MCF 10A (cell line): ENCODE measurements at regions not wholly inside any gene's neighbourhood (a gene's known extent, or its start where the extent isn't known, plus 50 kb on each side); places are given as distances from the start of the nearest gene placed in this dataset.

Experiments
- BruUV-seq: library from RNA; stranded (reverse); fragments of 400-500 nt; replicated peaks from 2 replicates; lab custom pipeline; 2021; lab: Mats Ljungman, UMichigan
- CTCF ChIA-PET: fragments of 300-600 bp; sonication (Branson Sonifier 250); formaldehyde crosslinking; extraction: SDS; loops from one replicate; lab custom pipeline; 2021; ENCODE audit warnings: antibody characterized with exemption, inconsistent platforms; lab: Yijun Ruan, JAX
- POLR2A ChIA-PET: fragments of 300-600, 350-650 bp; sonication (Branson Sonifier 250); formaldehyde crosslinking; extraction: SDS; loops from one replicate; lab custom pipeline; 2020; ENCODE audit warnings: antibody characterized with exemption, inconsistent platforms; lab: Yijun Ruan, JAX
- DNase-seq: peaks from one replicate; pipeline ENCODE4 v3.0.0-alpha.2; 2018; ENCODE audit not compliant: unreplicated experiment
- H3K27ac Mint-ChIP-seq: one replicate; pipeline ENCODE4 v1.8.0; 2022; ENCODE audit warnings: mild to moderate bottlenecking, low read depth, mixed read lengths; ENCODE audit not compliant: unreplicated experiment
- H3K27me3 Mint-ChIP-seq: one replicate; pipeline ENCODE4 v1.8.0; 2022; ENCODE audit warnings: mixed read lengths; ENCODE audit not compliant: insufficient read depth, unreplicated experiment
- H3K36me3 Mint-ChIP-seq: one replicate; pipeline ENCODE4 v1.8.0; 2022; ENCODE audit warnings: mild to moderate bottlenecking, moderate library complexity, mixed read lengths; ENCODE audit not compliant: insufficient read depth, unreplicated experiment
- H3K4me1 Mint-ChIP-seq: one replicate; pipeline ENCODE4 v1.8.0; 2022; ENCODE audit warnings: mixed read lengths; ENCODE audit not compliant: insufficient read depth, unreplicated experiment
- H3K4me3 Mint-ChIP-seq: one replicate; pipeline ENCODE4 v1.8.0; 2022; ENCODE audit warnings: mild to moderate bottlenecking, moderate library complexity, mixed read lengths; ENCODE audit not compliant: unreplicated experiment
- H3K9me3 Mint-ChIP-seq: one replicate; pipeline ENCODE4 v1.8.0; 2022; ENCODE audit warnings: mixed read lengths; ENCODE audit not compliant: unreplicated experiment
- intact Hi-C: fragments of 100-400 bp; cut with micrococcal nuclease; formaldehyde crosslinking; loops from 2 replicates; pipeline ENCODE4 v1.14.1; 2022
- TF ChIP-seq, protein P1 (sequence below): fragments of 200-600 bp; IDR thresholded peaks from one replicate; pipeline ENCODE4 v1.8.0; 2022; ENCODE audit warnings: antibody characterized with exemption, mild to moderate bottlenecking; ENCODE audit not compliant: unreplicated experiment

DNA sequence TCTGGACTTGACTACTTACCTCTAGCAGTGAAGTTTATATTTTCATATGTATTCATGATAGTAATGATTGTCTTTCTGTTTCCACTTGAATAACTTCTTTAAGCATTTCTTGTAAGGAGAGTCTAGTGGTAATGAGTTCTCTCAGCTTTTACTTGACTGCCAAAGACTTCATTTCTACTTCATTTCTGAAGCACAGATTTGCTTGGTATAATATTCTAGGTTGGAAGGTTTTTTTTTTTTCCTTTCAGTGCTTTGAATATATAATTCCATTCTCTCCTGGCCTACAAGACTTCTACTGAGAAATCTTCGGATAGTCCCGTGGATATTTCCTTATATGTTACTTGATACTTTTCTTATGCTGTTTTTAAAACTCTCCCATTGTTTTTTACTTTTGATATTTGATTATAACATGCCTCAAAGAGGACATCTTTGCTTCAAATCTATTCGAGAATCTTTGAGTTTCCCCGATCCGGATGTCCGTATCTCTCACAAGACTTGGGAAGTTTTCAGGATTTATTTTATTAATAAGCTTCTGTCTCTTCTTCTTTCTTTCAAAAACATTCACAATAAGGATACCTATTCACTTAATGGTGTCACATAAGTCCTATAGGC is 1560.0 kb downstream of the PCDH9 start:
- intact Hi-C loops, result no loop called here
- TF ChIP-seq, protein P1, sequence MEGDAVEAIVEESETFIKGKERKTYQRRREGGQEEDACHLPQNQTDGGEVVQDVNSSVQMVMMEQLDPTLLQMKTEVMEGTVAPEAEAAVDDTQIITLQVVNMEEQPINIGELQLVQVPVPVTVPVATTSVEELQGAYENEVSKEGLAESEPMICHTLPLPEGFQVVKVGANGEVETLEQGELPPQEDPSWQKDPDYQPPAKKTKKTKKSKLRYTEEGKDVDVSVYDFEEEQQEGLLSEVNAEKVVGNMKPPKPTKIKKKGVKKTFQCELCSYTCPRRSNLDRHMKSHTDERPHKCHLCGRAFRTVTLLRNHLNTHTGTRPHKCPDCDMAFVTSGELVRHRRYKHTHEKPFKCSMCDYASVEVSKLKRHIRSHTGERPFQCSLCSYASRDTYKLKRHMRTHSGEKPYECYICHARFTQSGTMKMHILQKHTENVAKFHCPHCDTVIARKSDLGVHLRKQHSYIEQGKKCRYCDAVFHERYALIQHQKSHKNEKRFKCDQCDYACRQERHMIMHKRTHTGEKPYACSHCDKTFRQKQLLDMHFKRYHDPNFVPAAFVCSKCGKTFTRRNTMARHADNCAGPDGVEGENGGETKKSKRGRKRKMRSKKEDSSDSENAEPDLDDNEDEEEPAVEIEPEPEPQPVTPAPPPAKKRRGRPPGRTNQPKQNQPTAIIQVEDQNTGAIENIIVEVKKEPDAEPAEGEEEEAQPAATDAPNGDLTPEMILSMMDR, result no peak
- peaks cover 43% of the 10 kb centered on the region for H3K9me3 Mint-ChIP-seq

GRCh38 chr13:65660731-65661130 is 1569.4 kb downstream of the PCDH9 start:
- CTCF ChIA-PET, result interaction anchor here (1.4 kb wide), 1 partner anchor 10 kb away, joined by 5 read pairs; no protein-coding TSS in a partner anchor
- H3K4me1 Mint-ChIP-seq, result no peaks in the 10 kb centered on the region
- POLR2A ChIA-PET, result no interaction called here
- intact Hi-C loops, result no loop called here
- TF ChIP-seq, protein P1, result no peak
- H3K9me3 Mint-ChIP-seq, result peaks cover 7% of the 10 kb centered on the region
- H3K27me3 Mint-ChIP-seq, result no peaks in the 10 kb centered on the region
- no peak overlapping the region for H3K4me3 Mint-ChIP-seq
- no peaks in the 10 kb centered on the region for H3K36me3 Mint-ChIP-seq
- no TSS peak for BruUV-seq
- DNase-seq, result no peak
- H3K27ac Mint-ChIP-seq, result no peak overlapping the region

More for the DNA sequence above, 1560.0 kb downstream of the PCDH9 start:
- Mint-ChIP-seq H3K27me3 (no peaks in the 10 kb centered on the region), H3K4me3 (no peak overlapping the region), H3K36me3 (no peaks in the 10 kb centered on the region), H3K4me1 (no peaks in the 10 kb centered on the region), H3K27ac (no peak overlapping the region)
- BruUV-seq, result no TSS peak
- POLR2A ChIA-PET, result no interaction called here
- CTCF ChIA-PET, result no interaction called here
- DNase-seq, result no peak

DNA sequence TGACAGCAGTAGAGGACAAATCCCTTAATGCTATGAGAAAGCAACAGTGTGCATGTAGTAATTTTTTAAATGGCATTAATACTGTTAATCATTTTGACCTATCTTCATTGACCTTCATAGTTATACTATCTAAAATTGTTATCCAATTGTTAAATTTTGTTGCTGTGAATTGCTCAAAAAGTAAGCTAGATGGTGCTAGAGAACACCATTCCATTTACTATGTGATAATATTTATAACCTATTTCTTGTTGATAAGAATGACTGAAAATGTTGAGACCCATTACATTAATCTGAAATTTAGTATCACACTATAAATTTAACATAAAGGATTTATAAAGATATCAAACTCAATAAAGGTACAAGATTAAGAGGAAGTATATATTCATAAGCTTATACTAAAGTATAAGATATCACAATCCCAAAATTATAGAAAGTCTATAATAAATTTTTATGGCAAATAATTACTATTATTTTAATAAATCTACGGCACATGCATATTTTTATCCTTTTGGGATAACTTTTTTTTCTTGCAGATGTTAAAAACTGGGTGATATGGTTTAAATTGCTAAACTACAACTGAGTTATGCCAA is 1573.3 kb downstream of the PCDH9 start:
- Mint-ChIP-seq H3K4me3 (no peak overlapping the region), H3K27ac (no peak overlapping the region), H3K27me3 (no peaks in the 10 kb centered on the region), H3K4me1 (no peaks in the 10 kb centered on the region), H3K9me3 (no peaks in the 10 kb centered on the region), H3K36me3 (no peaks in the 10 kb centered on the region)
- peak; percentile 27 for DNase-seq
- ChIA-PET POLR2A (interaction anchor here (1.4 kb wide), 1 partner anchor 1000 kb away, joined by 3 read pairs; no protein-coding TSS in a partner anchor), CTCF (interaction anchor here (0.7 to 2.6 kb wide), 9 partner anchors 8 to 1580 kb away, joined by 3 to 9 read pairs (median 4); no protein-coding TSS in a partner anchor)
- no TSS peak for BruUV-seq
- TF ChIP-seq, protein P1, result peak; percentile 69
- intact Hi-C loops, result loop anchor here (1.0 to 5.0 kb wide), 3 partner anchors 1032 to 1580 kb away; no protein-coding TSS in a partner anchor

- H3K36me3 Mint-ChIP-seq, result no peaks in the 10 kb centered on the region
- ChIA-PET CTCF (interaction anchor here (0.7 to 1.0 kb wide), 2 partner anchors 467 to 1570 kb away, joined by 4 read pairs; no protein-coding TSS in a partner anchor), POLR2A (no interaction called here)
- intact Hi-C loops, result no loop called here
- no peaks in the 10 kb centered on the region for H3K9me3 Mint-ChIP-seq
- H3K27ac Mint-ChIP-seq, result no peak overlapping the region
- DNase-seq, result no peak
- H3K4me1 Mint-ChIP-seq, result no peaks in the 10 kb centered on the region
- H3K27me3 Mint-ChIP-seq, result no peaks in the 10 kb centered on the region
- no peak overlapping the region for H3K4me3 Mint-ChIP-seq
- BruUV-seq, result no TSS peak
- TF ChIP-seq, protein P1, result no peak
Observed at GRCh38 chr13:65653613-65654012, 1576.5 kb downstream of the PCDH9 start.
